SHP77 (cell line): ENCODE measurements at regions not wholly inside any gene's neighbourhood (a gene's known extent, or its start where the extent isn't known, plus 50 kb on each side); places are given as distances from the start of the nearest gene placed in this dataset.
"Not testable (repeated sequence)": the region's sequence is repeated elsewhere in the genome, so short reads cannot be mapped to it uniquely, and the experiment has no call there.

Experiments used
- DNase-seq, 2 experiments: peaks; one replicate each; lab custom pipeline; 2025; lab: John Stamatoyannopoulos, UW

DNA sequence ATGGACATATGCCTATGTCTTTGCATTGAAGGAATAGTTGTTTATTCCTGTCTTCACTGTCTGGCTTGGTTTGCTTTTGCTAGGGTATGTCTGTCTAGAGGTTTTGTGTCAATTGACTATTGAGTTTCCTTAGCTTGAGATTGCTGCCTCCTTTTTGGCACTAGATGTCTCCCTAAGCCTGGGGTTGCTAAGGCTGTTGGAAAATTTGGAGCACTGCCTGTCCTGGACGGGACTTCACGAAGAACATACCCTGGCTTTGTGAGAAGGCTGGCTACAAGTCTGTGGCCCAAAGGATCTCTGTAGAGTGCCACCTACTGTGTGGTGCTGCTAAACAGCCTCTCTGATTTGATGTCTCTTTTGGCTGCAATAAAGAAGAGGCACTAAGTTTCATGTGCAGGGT, 183.8 kb upstream of the NUDT10 start:
- no peak for DNase-seq

- DNase-seq, result no peak
Measured at GRCh38 chrX:51151734-51152133, 180.9 kb upstream of the NUDT10 start.

- no peak for DNase-seq
Measured at GRCh38 chrX:51155157-51155556, 177.5 kb upstream of the NUDT10 start.

- DNase-seq, result no peak
Measured at GRCh38 chrX:51155566-51155965, 177.1 kb upstream of the NUDT10 start.

DNA sequence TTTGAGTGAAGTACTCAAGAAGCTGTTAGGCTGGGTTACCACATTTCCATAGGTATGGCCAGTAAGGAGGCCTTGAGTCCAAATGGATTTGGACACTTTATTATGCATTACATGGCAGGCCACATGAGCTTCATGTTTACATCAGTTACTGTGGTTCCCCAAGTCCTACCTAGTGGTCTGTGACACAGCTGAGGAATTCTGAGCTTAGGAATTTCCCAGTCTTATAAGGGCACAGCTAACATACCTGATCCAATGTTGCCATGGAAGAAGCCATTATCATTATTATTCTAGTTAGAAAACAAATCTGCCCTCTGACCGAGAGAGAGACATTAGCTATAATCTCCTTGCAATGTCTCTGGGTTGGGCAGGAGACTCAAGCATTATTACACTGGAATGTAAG, 174.4 kb upstream of the NUDT10 start:
- no peak for DNase-seq

DNA sequence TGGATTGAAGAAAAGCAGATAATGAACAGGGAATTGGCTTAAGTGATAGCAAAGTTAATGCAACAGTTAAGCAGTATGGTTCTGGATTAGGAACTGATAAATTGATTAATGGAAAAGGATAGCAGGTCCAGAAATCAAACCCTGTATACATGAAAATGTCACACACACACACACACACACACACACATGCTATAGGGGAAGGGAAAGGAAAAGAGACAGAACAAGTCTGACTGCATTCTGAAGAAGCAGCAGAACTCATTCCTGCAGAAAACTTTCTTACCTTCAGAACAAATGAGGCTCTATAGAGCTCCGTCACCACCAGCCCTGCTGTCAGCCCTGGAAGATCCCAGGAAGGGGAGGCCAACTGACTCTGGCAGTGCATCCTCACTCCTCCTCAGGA, 173.2 kb upstream of the NUDT10 start:
- not testable (repeated sequence) for DNase-seq

DNA sequence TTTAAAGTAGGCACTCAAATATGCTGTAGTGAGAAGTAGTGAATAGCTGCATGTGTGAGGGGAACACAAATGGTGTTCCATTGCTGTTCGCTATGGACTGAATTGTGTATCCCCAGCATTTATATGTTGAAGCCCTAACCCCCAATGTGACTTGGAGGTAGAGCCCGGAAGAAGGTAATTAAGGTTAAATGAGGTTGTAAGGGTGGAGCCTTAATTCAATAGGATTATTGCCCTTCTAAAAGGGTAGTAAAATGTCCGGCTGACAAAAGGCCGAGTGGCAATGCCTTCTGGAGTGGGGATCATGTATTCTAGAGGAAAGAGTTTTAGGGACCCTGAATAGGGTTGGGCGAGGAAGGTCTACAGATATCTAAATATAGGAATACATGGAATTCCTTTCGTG, 168.9 kb upstream of the NUDT10 start:
- no peak for DNase-seq

DNA sequence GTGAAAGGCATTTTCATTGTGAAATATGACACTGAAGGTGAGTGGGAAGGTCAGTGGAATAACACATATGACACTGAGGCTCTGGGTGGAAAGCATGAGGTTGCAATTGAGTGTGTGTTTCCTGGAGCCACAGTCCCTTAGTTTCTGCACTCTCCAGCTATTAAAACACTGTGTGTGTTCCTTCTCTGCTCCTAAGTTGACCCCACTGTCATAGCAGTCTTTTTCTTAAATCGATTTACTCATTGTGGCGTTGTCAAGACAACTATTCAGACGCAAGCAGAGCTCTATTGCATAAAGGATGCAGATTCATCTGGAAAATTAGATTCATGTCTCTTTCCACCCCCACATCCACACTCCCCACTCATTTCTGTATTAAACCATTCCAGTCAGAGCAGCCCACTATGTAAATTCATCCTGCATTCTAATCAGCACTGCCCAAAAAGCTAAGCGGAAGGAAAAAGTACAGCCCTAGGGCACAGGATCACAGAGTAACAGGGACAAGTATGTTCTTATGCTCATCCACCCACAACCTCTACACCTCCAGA, 154.2 kb upstream of the NUDT10 start:
- not testable (repeated sequence) for DNase-seq

DNA sequence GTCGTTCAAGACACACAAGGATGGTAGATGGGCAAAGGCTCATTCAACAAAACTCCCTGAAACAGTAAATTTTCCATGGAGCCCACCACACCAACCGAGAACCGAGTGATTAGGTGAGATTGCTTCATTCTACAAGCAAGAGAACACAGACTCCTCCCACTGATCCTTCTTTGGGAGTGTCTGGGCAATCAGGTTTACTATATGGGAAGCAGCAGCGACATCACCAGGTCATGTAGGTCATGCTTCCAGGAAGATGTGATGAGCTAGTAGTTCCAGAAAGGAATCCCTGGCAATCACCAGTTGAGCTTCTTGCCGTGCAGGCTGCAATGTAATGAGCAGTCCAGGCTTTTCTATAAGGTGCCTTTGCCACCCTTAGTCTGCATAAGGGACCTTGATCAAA, 152.8 kb upstream of the NUDT10 start:
- not testable (repeated sequence) for DNase-seq

GRCh38 chrX:51182545-51182944, 150.1 kb upstream of the NUDT10 start:
- DNase-seq, result no peak

DNA sequence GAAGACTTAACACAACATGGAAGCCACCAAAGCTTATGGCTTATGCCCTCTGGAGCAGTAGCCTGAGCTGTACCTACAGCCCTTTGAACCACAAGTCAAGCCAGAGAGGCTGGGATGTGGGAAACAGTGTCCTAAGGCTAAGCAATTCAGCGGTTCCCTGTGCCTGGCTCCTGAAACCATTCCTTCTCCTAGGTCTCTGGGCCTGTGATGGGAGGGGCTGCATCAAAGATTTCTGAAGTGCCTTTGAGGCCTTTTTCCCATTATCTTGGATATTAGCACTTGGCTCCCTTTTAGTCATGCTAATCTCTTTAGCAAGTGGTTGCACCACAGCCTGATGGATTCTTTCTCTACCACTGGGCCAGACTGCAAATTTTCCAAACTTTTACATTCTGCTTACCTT, 140.5 kb upstream of the NUDT10 start:
- DNase-seq, result no peak

- no peak for DNase-seq
Measured at GRCh38 chrX:51215266-51215665, 117.4 kb upstream of the NUDT10 start.

GRCh38 chrX:51215856-51216255, 116.8 kb upstream of the NUDT10 start:
- DNase-seq, result no peak

DNA sequence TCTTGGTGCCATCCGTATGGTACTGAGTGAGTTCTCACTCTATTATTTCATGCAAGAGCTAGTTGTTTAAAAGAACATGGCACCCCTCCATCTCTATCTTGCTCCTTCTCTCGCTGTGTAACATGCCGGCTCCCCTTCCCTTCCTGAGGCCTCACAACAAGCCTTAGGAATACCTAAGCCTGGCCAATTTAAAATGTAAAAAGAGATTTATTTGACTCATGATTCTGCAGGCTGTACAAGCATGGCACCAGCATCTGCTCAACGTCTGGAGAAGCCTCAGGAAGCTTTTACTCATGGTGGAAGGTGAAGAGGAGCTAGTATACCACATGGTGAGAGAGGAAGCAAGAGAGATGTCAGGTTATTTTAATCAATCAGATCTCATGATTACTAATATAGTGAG, 90.4 kb upstream of the NUDT10 start:
- DNase-seq, result no peak

DNA sequence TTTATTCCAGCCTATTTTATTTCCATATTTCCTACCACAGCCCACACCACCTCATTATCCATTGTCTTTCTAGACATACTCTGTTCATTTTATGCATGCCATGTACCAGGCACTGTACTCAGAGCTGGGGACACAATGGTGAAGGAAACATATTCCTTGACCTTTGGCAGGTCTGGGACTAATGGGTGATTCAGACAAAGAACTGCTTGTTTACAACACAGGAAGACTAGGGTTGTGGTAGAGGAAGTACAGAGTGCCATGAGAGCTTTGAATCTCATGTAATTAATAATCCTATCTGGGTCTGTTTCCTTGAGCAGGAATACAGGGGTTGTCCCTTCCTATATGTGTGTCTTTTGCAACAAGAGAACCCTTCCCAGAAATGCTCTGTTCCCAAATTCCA, 75.1 kb upstream of the NUDT10 start:
- no peak for DNase-seq

DNA sequence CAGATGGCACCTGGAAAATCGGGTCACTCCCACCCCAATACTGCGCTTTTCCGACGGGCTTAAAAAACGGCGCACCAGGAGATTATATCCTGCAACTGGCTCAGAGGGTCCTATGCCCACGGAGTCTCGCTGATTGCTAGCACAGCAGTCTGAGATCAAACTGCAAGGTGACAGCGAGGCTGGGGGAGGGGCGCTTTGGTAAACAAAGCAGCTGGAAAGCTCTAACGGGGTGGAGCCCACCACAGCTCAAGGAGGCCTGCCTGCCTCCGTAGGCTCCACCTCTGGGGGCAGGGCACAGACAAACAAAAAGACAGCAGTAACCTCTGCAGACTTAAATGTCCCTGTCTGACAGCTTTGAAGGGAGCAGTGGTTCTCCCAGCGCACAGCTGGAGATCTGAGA, 70.4 kb upstream of the NUDT10 start:
- not testable (repeated sequence) for DNase-seq

- DNase-seq, result no peak
Measured at GRCh38 chrX:51272638-51273037, 60.0 kb upstream of the NUDT10 start.

DNA sequence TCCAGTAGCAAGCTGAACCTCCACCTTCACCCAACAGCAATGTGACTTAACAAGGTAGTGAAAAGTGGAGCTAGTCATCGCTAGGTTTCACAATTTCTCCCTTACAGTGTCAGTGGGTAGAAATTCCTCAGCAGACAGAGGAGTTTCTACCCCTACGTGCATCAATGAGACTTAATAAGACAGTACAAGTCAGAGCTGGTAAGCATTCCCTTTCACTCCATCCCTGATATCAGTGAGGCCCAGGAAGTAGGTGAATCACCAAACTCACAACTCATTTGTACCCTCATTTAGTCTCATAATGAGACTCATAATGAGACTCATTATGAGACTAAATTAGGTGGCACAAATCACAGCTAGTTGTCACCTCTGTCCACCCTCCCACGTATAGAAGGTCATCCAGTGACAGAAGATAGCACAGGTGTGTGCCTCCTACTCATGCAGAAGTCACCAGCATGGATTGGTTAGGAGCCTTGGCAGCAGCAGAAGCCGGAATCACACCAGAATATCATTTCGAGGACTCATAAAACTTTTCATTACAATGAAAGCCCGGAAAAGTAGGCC, 50.8 kb upstream of the NUDT10 start:
- no peak for DNase-seq
